CD4-positive, alpha-beta T cell treated with Interferon alpha-2 for 1 hour (primary cell): ENCODE measurements at regions not wholly inside any gene's neighbourhood (a gene's known extent, or its start where the extent isn't known, plus 50 kb on each side); places are given as distances from the start of the nearest gene placed in this dataset.
"Not testable (repeated sequence)": the region's sequence is repeated elsewhere in the genome, so short reads cannot be mapped to it uniquely, and the experiment has no call there.

Source experiments
- DNase-seq, 2 donors: peaks; one replicate each; pipeline ENCODE4 v3.0.0-alpha.2; 2020 to 2022

GRCh38 chr6:15827496-15828255, 164.8 kb upstream of the DTNBP1 start:
- DNase-seq = no peak

- DNase-seq = no peak
These were observed 164.0 kb upstream of the DTNBP1 start for GRCh38 chr6:15826814-15827318.

GRCh38 chr6:15825332-15825930, 162.6 kb upstream of the DTNBP1 start:
- no peak for DNase-seq

- DNase-seq = no peak
These were observed 162.0 kb upstream of the DTNBP1 start for GRCh38 chr6:15824811-15825210.

- DNase-seq = no peak
These were observed 161.1 kb upstream of the DTNBP1 start for GRCh38 chr6:15823838-15824414.

GRCh38 chr6:15822835-15823234, 160.0 kb upstream of the DTNBP1 start:
- DNase-seq = no peak

- no peak for DNase-seq
These were observed 157.0 kb upstream of the DTNBP1 start for GRCh38 chr6:15819841-15820240.

- DNase-seq = no peak
These were observed 156.4 kb upstream of the DTNBP1 start for GRCh38 chr6:15819226-15819625.

- no peak for DNase-seq
These were observed 155.7 kb upstream of the DTNBP1 start for GRCh38 chr6:15818491-15818890.

- no peak for DNase-seq
These were observed 155.2 kb upstream of the DTNBP1 start for GRCh38 chr6:15818044-15818443.

- no peak for DNase-seq
These were observed 154.3 kb upstream of the DTNBP1 start for GRCh38 chr6:15817100-15817499.

- no peak for DNase-seq
These were observed 153.8 kb upstream of the DTNBP1 start for GRCh38 chr6:15816661-15817060.

GRCh38 chr6:15813698-15814097, 150.9 kb upstream of the DTNBP1 start:
- not testable (repeated sequence) for DNase-seq

GRCh38 chr6:15811107-15811506, 148.3 kb upstream of the DTNBP1 start:
- no peak for DNase-seq

- DNase-seq = no peak
These were observed 147.8 kb upstream of the DTNBP1 start for GRCh38 chr6:15810618-15811017.

- no peak for DNase-seq
These were observed 146.5 kb upstream of the DTNBP1 start for GRCh38 chr6:15809367-15809766.

- DNase-seq = no peak
These were observed 141.6 kb upstream of the DTNBP1 start for GRCh38 chr6:15804164-15805154.

- no peak for DNase-seq
These were observed 139.6 kb upstream of the DTNBP1 start for GRCh38 chr6:15802466-15802865.

- DNase-seq = no peak
These were observed 139.1 kb upstream of the DTNBP1 start for GRCh38 chr6:15801912-15802311.

GRCh38 chr6:15800841-15801617, 138.2 kb upstream of the DTNBP1 start:
- DNase-seq = no peak

GRCh38 chr6:15798533-15799255, 135.9 kb upstream of the DTNBP1 start:
- DNase-seq = no peak
